ENCODE measurements at regions not wholly inside any gene's neighbourhood (a gene's known extent, or its start where the extent isn't known, plus 50 kb on each side); places are given as distances from the start of the nearest gene placed in this dataset.

DNA sequence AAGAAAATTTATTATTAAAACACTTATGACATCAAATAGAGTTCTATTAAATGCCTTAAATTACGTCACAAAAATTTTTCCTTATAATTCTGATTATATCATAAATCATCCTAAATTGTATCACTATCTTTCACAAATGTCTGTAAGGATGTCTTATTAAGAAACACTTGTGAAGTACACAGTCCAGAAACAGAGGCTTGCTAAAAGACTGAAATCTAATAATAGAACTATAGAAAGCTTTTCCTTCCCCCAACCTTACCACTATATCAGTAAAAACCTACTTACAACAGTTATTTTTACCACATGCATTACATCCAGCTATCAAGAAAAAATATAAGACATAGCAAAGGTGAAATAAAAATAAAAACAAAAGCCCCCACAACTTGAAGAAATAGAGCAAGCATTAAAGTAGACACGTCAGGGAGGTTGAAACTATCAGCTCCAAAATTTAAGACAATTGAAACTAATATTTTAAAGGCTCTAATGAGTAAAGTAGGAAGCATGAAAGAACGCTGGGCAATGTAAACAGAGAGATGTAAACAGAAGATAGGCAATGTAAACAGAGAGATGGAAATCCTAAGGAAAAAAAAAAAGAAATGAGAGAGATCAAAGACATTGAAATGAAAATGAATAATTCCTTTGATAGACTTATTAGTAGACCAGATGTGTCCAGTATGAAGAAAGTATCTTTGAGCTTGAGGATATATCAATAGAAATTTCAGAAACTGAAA lies 94.9 kb upstream of the TECRL start:
- CTCF ChIA-PET: interaction anchor here (0.6 kb wide), 2 partner anchors 14 to 177 kb away, joined by 4 to 5 read pairs; no protein-coding TSS in a partner anchor
- POLR2A ChIA-PET (ENCODE audit: low non-redundant PET): no interaction called here
- TF ChIP-seq, protein P1, sequence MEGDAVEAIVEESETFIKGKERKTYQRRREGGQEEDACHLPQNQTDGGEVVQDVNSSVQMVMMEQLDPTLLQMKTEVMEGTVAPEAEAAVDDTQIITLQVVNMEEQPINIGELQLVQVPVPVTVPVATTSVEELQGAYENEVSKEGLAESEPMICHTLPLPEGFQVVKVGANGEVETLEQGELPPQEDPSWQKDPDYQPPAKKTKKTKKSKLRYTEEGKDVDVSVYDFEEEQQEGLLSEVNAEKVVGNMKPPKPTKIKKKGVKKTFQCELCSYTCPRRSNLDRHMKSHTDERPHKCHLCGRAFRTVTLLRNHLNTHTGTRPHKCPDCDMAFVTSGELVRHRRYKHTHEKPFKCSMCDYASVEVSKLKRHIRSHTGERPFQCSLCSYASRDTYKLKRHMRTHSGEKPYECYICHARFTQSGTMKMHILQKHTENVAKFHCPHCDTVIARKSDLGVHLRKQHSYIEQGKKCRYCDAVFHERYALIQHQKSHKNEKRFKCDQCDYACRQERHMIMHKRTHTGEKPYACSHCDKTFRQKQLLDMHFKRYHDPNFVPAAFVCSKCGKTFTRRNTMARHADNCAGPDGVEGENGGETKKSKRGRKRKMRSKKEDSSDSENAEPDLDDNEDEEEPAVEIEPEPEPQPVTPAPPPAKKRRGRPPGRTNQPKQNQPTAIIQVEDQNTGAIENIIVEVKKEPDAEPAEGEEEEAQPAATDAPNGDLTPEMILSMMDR (conservative IDR thresholded peaks at IDR 0.05; ENCODE audit: low read depth): no peak
- no peak overlapping the region for H3K27ac ChIP-seq
- DNase-seq (ENCODE audit: low spot score): no peak

DNA sequence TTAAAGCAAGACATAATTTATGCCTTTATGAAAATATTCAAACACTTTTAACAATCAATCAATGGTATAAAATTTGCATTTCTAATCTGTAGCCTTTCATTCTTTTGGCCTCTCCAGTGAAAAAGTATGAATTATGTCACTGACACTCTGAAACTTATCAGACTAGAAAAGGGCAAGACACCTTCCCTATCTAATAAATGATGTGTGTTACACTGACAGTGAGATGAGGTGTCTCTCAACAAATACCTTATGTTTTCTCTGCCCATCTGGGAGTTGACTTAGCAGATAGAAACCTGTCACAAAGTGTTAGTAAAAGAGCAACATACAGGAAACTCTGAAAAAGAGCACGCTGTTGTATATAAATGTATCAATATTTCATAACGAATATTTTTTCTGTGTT lies 94.2 kb upstream of the TECRL start:
- TF ChIP-seq, protein P1 (conservative IDR thresholded peaks at IDR 0.05; ENCODE audit: low read depth): no peak
- no peak overlapping the region for H3K27ac ChIP-seq
- ChIA-PET CTCF (no interaction called here), POLR2A (ENCODE audit: low non-redundant PET) (no interaction called here)
- DNase-seq (ENCODE audit: low spot score): no peak

DNA sequence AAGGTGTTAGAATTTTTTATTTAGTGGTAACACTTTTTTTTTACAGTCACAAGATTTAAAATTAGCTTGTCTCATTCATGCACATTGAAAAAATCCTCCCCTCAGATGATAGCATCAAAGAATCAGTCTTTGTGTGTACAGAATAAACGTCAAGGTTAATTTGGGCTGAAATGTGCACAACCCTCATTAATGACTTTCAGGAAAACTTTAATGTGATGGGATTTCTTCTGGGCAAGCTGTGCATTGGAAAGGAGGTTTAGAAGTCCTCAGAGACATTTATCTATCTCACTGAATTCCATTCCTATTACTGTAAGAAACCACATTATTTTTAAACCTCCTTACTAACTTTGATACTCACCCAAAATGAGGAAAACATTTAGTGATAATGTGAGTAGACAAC lies 88.2 kb upstream of the TECRL start:
- POLR2A ChIA-PET (ENCODE audit: low non-redundant PET): no interaction called here
- TF ChIP-seq, protein P1 (conservative IDR thresholded peaks at IDR 0.05; ENCODE audit: low read depth): no peak
- CTCF ChIA-PET: interaction anchor here (0.5 kb wide), 1 partner anchor 303 kb away, joined by 4 read pairs; no protein-coding TSS in a partner anchor
- DNase-seq (ENCODE audit: low spot score): no peak
- H3K27ac ChIP-seq: no peak overlapping the region

DNA sequence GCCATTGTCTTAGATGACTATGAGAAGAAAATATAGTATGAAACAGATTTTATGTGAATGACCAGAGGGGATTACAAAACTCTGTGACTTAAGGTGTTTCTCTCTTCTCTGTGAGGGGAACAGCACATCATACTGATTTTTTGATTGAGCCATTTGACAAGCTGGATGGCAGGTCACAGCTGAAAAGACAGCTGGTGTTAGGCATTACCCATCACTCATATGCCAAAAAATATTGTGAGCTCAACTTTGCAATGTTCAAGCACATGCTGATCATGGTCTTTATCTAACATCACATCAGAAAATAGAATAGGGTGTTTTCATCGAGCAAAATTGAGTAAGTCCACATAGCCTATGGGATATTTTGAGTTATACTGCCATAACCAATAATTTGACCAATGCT lies 86.7 kb upstream of the TECRL start:
- ChIA-PET CTCF (interaction anchor here (0.7 kb wide), 1 partner anchor 16 kb away, joined by 3 read pairs; no protein-coding TSS in a partner anchor), POLR2A (ENCODE audit: low non-redundant PET) (no interaction called here)
- no peak overlapping the region for H3K27ac ChIP-seq
- DNase-seq (ENCODE audit: low spot score): no peak
- TF ChIP-seq, protein P1 (conservative IDR thresholded peaks at IDR 0.05; ENCODE audit: low read depth): no peak

DNA sequence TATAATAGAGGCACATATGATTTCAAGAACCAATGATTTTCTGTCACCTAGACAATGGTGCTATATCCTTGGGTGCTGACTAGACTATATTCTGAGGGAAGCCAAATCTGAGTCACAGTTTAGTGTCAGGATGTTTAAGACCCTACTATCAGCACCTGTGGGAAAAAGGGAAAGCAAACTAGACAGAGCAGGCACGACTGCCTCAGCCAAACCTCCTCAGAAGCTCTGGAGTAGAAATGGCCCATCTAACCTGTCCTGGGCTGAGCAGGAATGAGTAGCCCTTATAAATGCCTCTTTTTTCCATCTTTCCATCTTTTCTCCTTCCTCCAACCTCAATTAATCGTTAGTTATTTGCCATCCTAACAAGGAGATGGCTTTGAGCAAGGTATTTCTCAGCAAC lies 80.4 kb upstream of the TECRL start:
- no peak overlapping the region for H3K27ac ChIP-seq
- CTCF ChIA-PET: interaction anchor here (0.5 to 0.7 kb wide), 2 partner anchors 15 to 462 kb away, joined by 3 to 4 read pairs; no protein-coding TSS in a partner anchor
- TF ChIP-seq, protein P1 (conservative IDR thresholded peaks at IDR 0.05; ENCODE audit: low read depth): no peak
- POLR2A ChIA-PET (ENCODE audit: low non-redundant PET): no interaction called here
- DNase-seq (ENCODE audit: low spot score): no peak

DNA sequence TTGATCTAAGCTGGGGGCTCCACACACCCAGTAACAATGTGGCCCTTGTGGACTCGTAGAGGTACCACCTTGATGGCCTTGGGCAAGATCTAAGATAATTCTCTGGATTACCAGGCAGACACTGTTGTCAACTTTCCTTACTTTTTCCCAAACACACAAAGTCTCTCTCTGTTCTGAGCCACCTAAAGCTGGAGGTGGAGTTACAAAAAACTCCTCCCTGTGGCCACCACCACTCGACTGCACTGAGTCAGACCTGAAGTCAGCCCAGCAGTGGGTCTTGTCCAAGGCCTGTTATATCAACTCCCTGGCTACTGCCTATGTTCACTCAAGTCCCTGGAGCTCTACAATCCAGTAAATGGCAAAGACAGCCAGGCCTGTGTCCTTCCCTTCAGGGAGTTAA lies 70.1 kb upstream of the TECRL start:
- POLR2A ChIA-PET (ENCODE audit: low non-redundant PET): no interaction called here
- H3K27ac ChIP-seq: no peak overlapping the region
- CTCF ChIA-PET: no interaction called here
- no peak for DNase-seq (ENCODE audit: low spot score)
- TF ChIP-seq, protein P1 (conservative IDR thresholded peaks at IDR 0.05; ENCODE audit: low read depth): no peak

All from RWPE1 (cell line).